Type B pancreatic cell (in vitro differentiated cells): ENCODE measurements at regions not wholly inside any gene's neighbourhood (a gene's known extent, or its start where the extent isn't known, plus 50 kb on each side); places are given as distances from the start of the nearest gene placed in this dataset.

Experiments used
- DNase-seq: peaks from one replicate; pipeline ENCODE4 v3.0.0; 2021; ENCODE audit warnings: mixed read lengths; ENCODE audit not compliant: unreplicated experiment; ENCODE audit errors: extremely low spot score
- H3K27ac Mint-ChIP-seq: 2 replicates; pipeline ENCODE4 v1.8.0; 2021; ENCODE audit warnings: mild to moderate bottlenecking, mixed read lengths
- H3K27me3 Mint-ChIP-seq: 2 replicates; pipeline ENCODE4 v1.8.0; 2021; ENCODE audit warnings: mixed read lengths
- H3K36me3 Mint-ChIP-seq: 2 replicates; pipeline ENCODE4 v1.8.0; 2021; ENCODE audit warnings: mixed read lengths
- H3K4me1 Mint-ChIP-seq: one replicate; pipeline ENCODE4 v1.8.0; 2021; ENCODE audit warnings: mixed read lengths; ENCODE audit not compliant: unreplicated experiment
- H3K4me3 Mint-ChIP-seq: 2 replicates; pipeline ENCODE4 v1.8.0; 2021; ENCODE audit warnings: mild to moderate bottlenecking, mixed read lengths
- H3K9me3 Mint-ChIP-seq: 2 replicates; pipeline ENCODE4 v1.8.0; 2021; ENCODE audit warnings: mixed read lengths
- CTCF ChIP-seq: fragments of 200-600 bp; sonication (generic); conservative IDR thresholded peaks from 2 replicates; pipeline ENCODE4 v1.5.0; 2021; ENCODE audit warnings: antibody characterized with exemption, mild to moderate bottlenecking

DNA sequence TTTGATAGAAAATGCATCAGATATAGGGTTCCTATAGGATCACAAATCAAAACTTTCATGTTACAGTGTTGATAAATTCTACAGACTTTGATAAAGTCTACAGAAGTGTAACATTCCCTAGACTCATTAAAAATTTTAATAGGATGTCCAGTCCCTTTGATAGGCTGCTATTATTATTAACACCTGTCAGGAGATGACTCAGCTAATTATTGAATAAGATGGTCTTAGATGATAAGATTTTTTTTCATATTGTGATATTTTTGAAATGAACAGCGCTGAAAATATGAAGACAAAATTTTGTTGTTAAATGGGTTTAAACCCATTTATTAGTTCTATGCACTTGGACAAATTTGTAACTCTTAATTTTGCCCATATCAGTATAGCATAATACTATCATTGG lies 356.8 kb upstream of the SLITRK1 start:
- H3K4me3 Mint-ChIP-seq, result no peak overlapping the region
- no peak for DNase-seq
- no peaks in the 10 kb centered on the region for H3K36me3 Mint-ChIP-seq
- peaks cover 8% of the 10 kb centered on the region for H3K27me3 Mint-ChIP-seq
- H3K4me1 Mint-ChIP-seq, result peaks cover 4% of the 10 kb centered on the region
- no peaks in the 10 kb centered on the region for H3K9me3 Mint-ChIP-seq
- H3K27ac Mint-ChIP-seq, result no peak overlapping the region
- no peak for TF ChIP-seq CTCF

DNA sequence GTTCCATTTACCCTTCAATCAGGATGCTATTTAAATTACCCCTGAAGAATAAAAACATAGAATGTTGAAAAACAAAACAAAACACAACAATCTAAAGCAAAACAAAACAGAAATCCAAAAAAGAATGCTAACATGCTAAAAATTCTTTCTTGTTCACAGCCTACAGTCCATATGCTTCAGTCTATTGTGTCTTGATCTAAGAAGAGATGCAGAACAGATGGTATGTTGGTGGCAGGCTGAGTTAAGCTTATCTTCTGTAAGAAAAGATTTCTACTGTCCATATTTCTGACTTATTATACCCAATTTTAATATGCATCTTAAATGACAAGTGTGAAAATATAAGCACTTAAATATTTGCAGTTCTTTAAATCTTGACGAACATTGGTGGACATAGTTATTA lies 356.1 kb upstream of the SLITRK1 start:
- no peak overlapping the region for H3K27ac Mint-ChIP-seq
- DNase-seq, result no peak
- peaks cover 8% of the 10 kb centered on the region for H3K27me3 Mint-ChIP-seq
- H3K36me3 Mint-ChIP-seq, result no peaks in the 10 kb centered on the region
- TF ChIP-seq CTCF, result no peak
- H3K4me3 Mint-ChIP-seq, result no peak overlapping the region
- H3K9me3 Mint-ChIP-seq, result no peaks in the 10 kb centered on the region
- H3K4me1 Mint-ChIP-seq, result peaks cover 4% of the 10 kb centered on the region

- Mint-ChIP-seq H3K4me3 (no peak overlapping the region), H3K27ac (no peak overlapping the region), H3K4me1 (peaks cover 4% of the 10 kb centered on the region), H3K27me3 (peaks cover 4% of the 10 kb centered on the region), H3K9me3 (no peaks in the 10 kb centered on the region), H3K36me3 (no peaks in the 10 kb centered on the region)
- no peak for DNase-seq
- no peak for TF ChIP-seq CTCF
Measured at GRCh38 chr13:84237143-84237542, 354.9 kb upstream of the SLITRK1 start.

DNA sequence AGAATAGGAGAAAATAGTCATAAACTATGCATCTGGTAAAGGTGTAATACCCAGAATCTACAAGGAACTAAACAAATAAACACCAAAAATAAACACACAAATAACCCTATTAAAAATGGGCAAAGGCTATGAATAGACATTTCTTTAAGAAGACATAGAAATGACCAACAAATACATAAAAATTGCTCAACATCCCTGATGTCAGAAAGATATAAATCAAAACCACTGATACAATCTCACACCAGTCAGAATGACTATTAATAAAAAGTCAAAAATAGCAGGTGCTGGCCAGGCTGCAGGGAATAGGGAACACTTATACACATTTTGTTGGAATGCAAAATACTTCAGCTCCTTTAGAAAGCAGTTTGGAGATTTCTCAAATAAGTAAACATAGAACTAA lies 352.1 kb upstream of the SLITRK1 start:
- peaks cover 4% of the 10 kb centered on the region for H3K4me1 Mint-ChIP-seq
- no peaks in the 10 kb centered on the region for H3K36me3 Mint-ChIP-seq
- no peak for DNase-seq
- H3K27ac Mint-ChIP-seq, result no peak overlapping the region
- no peak for TF ChIP-seq CTCF
- no peaks in the 10 kb centered on the region for H3K9me3 Mint-ChIP-seq
- peaks cover 7% of the 10 kb centered on the region for H3K27me3 Mint-ChIP-seq
- H3K4me3 Mint-ChIP-seq, result no peak overlapping the region

- no peak overlapping the region for H3K4me3 Mint-ChIP-seq
- H3K27ac Mint-ChIP-seq, result no peak overlapping the region
- H3K4me1 Mint-ChIP-seq, result no peaks in the 10 kb centered on the region
- no peaks in the 10 kb centered on the region for H3K36me3 Mint-ChIP-seq
- no peak for DNase-seq
- no peaks in the 10 kb centered on the region for H3K9me3 Mint-ChIP-seq
- peaks cover 8% of the 10 kb centered on the region for H3K27me3 Mint-ChIP-seq
- TF ChIP-seq CTCF, result no peak
Measured at GRCh38 chr13:84230568-84230967, 348.3 kb upstream of the SLITRK1 start.

DNA sequence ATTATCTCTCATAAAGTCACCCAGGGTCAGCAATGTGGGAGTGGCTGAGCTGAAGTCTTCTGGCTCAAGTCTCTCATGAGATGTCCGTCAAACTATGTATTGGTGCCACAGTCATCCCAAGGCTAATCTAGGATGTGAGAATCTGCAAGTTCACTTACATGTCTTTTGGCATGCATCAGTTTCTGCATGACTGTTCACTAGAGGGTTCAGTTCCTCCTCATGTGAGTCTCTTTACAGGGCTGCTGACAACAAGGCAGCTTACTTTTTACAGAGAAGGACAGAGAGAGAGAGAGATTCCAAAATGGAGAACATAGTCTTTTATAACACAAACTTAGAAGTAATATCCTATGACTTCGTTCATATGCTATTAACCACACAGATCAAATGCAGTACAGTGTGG lies 328.8 kb upstream of the SLITRK1 start:
- Mint-ChIP-seq H3K27me3 (no peaks in the 10 kb centered on the region), H3K9me3 (no peaks in the 10 kb centered on the region), H3K4me1 (no peaks in the 10 kb centered on the region), H3K36me3 (no peaks in the 10 kb centered on the region), H3K4me3 (no peak overlapping the region), H3K27ac (no peak overlapping the region)
- no peak for TF ChIP-seq CTCF
- DNase-seq, result no peak
